ENCODE measurements at regions not wholly inside any gene's neighbourhood (a gene's known extent, or its start where the extent isn't known, plus 50 kb on each side); places are given as distances from the start of the nearest gene placed in this dataset.

- no peak for TF ChIP-seq YY1 (IDR thresholded peaks at IDR 0.05; ENCODE audit: low read depth, low read length)
- no peak for TF ChIP-seq RAD21 (IDR thresholded peaks at IDR 0.05 in 1 of 2, conservative IDR thresholded peaks at IDR 0.05 in 1 of 2; ENCODE audit: low read depth in 2 of 2, low read length in 2 of 2)
- no peak for TF ChIP-seq RBBP5 (IDR thresholded peaks at IDR 0.05; ENCODE audit: borderline replicate concordance, low read depth, low read length)
- TF ChIP-seq SP2 (IDR thresholded peaks at IDR 0.05; ENCODE audit: low read length), result no peak
- no peak for TF ChIP-seq CBX5 (IDR thresholded peaks at IDR 0.05; ENCODE audit: low read depth, low read length)
- no peak for TF ChIP-seq CEBPB (IDR thresholded peaks at IDR 0.05; ENCODE audit: low read depth, low read length)
- TF ChIP-seq CHD1 (IDR thresholded peaks at IDR 0.05; ENCODE audit: low read depth, low read length), result no peak
- TF ChIP-seq CBX8 (IDR thresholded peaks at IDR 0.05; ENCODE audit: borderline replicate concordance, low read depth, low read length), result no peak
These were observed 466.5 kb downstream of the PSAT1 start (continued) for GRCh38 chr9:78763424-78763823.
